ENCODE measurements at regions not wholly inside any gene's neighbourhood (a gene's known extent, or its start where the extent isn't known, plus 50 kb on each side); places are given as distances from the start of the nearest gene placed in this dataset.

GRCh38 chr6:104126315-104127005 lies 733.3 kb downstream of the HACE1 start:
- TF ChIP-seq ZBTB7A (IDR thresholded peaks at IDR 0.05; ENCODE audit: low read depth): no peak
- no peak for TF ChIP-seq TAF1 (IDR thresholded peaks at IDR 0.05; ENCODE audit: low read depth)
- TF ChIP-seq TCF12 (IDR thresholded peaks at IDR 0.05; ENCODE audit: low read depth): no peak
- no peak for TF ChIP-seq RAD21 (IDR thresholded peaks at IDR 0.05; ENCODE audit: low read depth)
- TF ChIP-seq FOXM1 (IDR thresholded peaks at IDR 0.05; ENCODE audit: borderline replicate concordance, low read depth): no peak
- no peak for TF ChIP-seq REST (IDR thresholded peaks at IDR 0.05; ENCODE audit: low read depth)
- TF ChIP-seq EP300 (IDR thresholded peaks at IDR 0.05; ENCODE audit: borderline replicate concordance): no peak
- no peak for TF ChIP-seq CEBPB (IDR thresholded peaks at IDR 0.05)

Measured in Ishikawa (cell line).